SK-N-MC (cell line): ENCODE measurements at regions not wholly inside any gene's neighbourhood (a gene's known extent, or its start where the extent isn't known, plus 50 kb on each side); places are given as distances from the start of the nearest gene placed in this dataset.

ENCODE experiments used
- EZH2 ChIP-seq: fragments of 200-600 bp; sonication (generic); IDR thresholded peaks from one replicate; pipeline ENCODE4 v1.6.1; 2017; ENCODE audit warnings: antibody characterized with exemption
- POLR2AphosphoS5 ChIP-seq: IDR thresholded peaks from 2 replicates; pipeline ENCODE4 v1.6.1; 2012; ENCODE audit warnings: mild to moderate bottlenecking, low read depth, low read length, borderline replicate concordance

DNA sequence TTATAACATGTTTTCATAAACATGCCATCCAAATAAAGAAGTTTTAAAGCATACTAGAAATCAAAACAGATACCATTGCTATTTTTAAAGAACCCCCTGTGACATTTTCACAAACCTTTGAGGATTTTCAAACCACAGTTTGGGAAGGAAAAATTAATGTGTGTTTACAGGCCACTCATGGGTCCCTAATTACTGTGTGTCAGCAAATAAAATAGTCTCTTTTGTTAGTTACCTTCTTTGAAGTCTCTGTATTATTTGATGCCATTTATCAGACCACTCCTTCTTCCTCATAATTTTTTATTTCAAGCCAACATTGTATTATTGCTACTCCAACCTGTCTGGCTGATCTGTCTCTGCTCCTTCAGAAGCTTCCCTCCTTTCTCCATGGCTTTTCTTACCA lies 72.6 kb upstream of the TET2 start:
- TF ChIP-seq POLR2AphosphoS5 (no peak), EZH2 (no peak)
